Right lobe of liver (tissue), 6 donors: ENCODE measurements at regions not wholly inside any gene's neighbourhood (a gene's known extent, or its start where the extent isn't known, plus 50 kb on each side); places are given as distances from the start of the nearest gene placed in this dataset.
A peak's percentile ranks its signal among the peaks of the same experiment; 100 is the strongest.

Source experiments
- ATAC-seq, 4 donors: fragments of 200-7000 bp; cut with Tn5 transposase; one replicate each; pipeline ENCODE4 v1.9.1; 2020; ENCODE audit warnings: mild to moderate bottlenecking in 4 of 4, moderate library complexity in 4 of 4
- DNase-seq, 3 donors: peaks; one replicate each; pipeline ENCODE4 v3.0.0-alpha.2; 2020
- H3K27ac ChIP-seq, 3 donors: fragments of 200-600 bp; one replicate each; pipeline ENCODE4 v1.8.0; 2022
- H3K27me3 ChIP-seq, 2 donors: fragments of 200-600 bp; one replicate each; pipeline ENCODE4 v1.8.0; 2022
- H3K36me3 ChIP-seq, 4 donors: fragments of 200-600 bp; sonication (generic) in 1 of 4; one replicate each; pipeline versions ENCODE4 v1.5.1 to v1.8.0; 2017 to 2022; ENCODE audit warnings: control low read depth in 1 of 4
- H3K4me1 ChIP-seq, 4 donors: fragments of 200-600 bp; sonication (generic) in 1 of 4; one replicate each; pipeline versions ENCODE4 v1.5.1 to v1.8.0; 2017 to 2022; ENCODE audit warnings: control low read depth in 1 of 4
- H3K4me3 ChIP-seq, 3 donors: fragments of 200-600 bp; one replicate each; pipeline ENCODE4 v1.8.0; 2022
- H3K9me3 ChIP-seq, 4 donors: fragments of 200-600 bp; sonication (generic) in 1 of 4; one replicate each; pipeline versions ENCODE4 v1.5.1 to v1.8.0; 2017 to 2022; ENCODE audit warnings: control low read depth in 1 of 4
- POLR2A ChIP-seq: fragments of 450-650 bp; IDR thresholded peaks from one replicate; pipeline ENCODE4 v1.6.1; 2017; ENCODE audit warnings: antibody characterized with exemption, mild to moderate bottlenecking
- WGBS: methylation state at CpG from one replicate; pipeline ENCODE4 v1.1.6; 2018; ENCODE audit warnings: low coverage, low lambda C conversion rate; ENCODE audit not compliant: insufficient coverage; ENCODE audit errors: missing lambda C conversion rate; 5-methylcytosine and 5-hydroxymethylcytosine counted together
- intact Hi-C, 2 donors: fragments of 100-400 bp; cut with DNase I; formaldehyde crosslinking; loops; one replicate each; pipeline versions ENCODE4 v1.11.2 to v1.14.1; 2022
- TF ChIP-seq, protein P1 (sequence below), 4 donors: fragments of 200-600 bp in 3 of 4; fragments of 450-650 bp in 1 of 4; IDR thresholded peaks; one replicate each; pipeline versions ENCODE4 v1.5.1 to v1.8.0; 2016 to 2022; ENCODE audit warnings: antibody characterized with exemption in 4 of 4, mild to moderate bottlenecking in 2 of 4
- donor health status: DM: no; HTN: yes; CAD: no.
- donor health status: DM: no; HTN: no; CAD: no.
- donor health status: DM: no; HTN: no; CAD: no.
- donor health status: DM: no; HTN: yes; CAD: no.
- donor health status: DM: no; HTN: yes; CAD: no.

GRCh38 chr3:6124875-6125274, 736.0 kb upstream of the GRM7 start:
- Histone ChIP-seq H3K9me3 (no peaks in the 10 kb centered on the region), H3K27ac (no peak overlapping the region), H3K4me1 (peaks cover 0 to 12% (median 3%) of the 10 kb centered on the region in 4 donors), H3K27me3 (no peaks in the 10 kb centered on the region), H3K36me3 (no peaks in the 10 kb centered on the region), H3K4me3 (no peak overlapping the region)
- WGBS, result 66% methylated on average over 5 of the region's 5 CpGs
- TF ChIP-seq POLR2A, result no peak
- TF ChIP-seq, protein P1, sequence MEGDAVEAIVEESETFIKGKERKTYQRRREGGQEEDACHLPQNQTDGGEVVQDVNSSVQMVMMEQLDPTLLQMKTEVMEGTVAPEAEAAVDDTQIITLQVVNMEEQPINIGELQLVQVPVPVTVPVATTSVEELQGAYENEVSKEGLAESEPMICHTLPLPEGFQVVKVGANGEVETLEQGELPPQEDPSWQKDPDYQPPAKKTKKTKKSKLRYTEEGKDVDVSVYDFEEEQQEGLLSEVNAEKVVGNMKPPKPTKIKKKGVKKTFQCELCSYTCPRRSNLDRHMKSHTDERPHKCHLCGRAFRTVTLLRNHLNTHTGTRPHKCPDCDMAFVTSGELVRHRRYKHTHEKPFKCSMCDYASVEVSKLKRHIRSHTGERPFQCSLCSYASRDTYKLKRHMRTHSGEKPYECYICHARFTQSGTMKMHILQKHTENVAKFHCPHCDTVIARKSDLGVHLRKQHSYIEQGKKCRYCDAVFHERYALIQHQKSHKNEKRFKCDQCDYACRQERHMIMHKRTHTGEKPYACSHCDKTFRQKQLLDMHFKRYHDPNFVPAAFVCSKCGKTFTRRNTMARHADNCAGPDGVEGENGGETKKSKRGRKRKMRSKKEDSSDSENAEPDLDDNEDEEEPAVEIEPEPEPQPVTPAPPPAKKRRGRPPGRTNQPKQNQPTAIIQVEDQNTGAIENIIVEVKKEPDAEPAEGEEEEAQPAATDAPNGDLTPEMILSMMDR (IDR thresholded peaks at IDR 0.05), result no peak
- ATAC-seq, result no peak
- DNase-seq, result no peak
- intact Hi-C loops, result no loop called here

DNA sequence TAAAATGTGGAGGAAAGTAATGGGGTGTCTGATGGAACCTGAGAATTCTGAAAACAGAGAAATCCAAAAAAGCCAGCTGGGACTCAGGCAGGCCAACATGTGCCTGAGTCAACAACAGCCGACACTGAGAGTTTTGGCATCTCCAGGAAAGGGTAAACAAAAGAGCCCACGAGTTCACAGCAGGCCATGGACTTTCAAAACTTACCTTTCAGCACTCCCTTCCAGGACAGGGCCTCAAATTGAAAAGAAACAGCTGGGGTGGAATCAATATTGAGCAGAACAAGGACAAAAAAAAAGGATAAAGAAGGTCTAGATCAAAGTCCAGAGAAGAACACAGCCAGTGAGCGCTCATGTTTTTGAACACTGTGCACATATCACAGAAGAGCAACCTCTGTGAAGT, 735.4 kb upstream of the GRM7 start:
- intact Hi-C loops, result no loop called here
- no peak overlapping the region for H3K27ac ChIP-seq
- peak; percentile 20 to 79 (median 51) for DNase-seq

GRCh38 chr3:6132684-6133432, 728.1 kb upstream of the GRM7 start:
- Histone ChIP-seq H3K4me3 (no peak overlapping the region), H3K27me3 (no peaks in the 10 kb centered on the region), H3K36me3 (no peaks in the 10 kb centered on the region), H3K27ac (no peak overlapping the region), H3K9me3 (no peaks in the 10 kb centered on the region), H3K4me1 (no peaks in the 10 kb centered on the region)
- no peak for DNase-seq
- intact Hi-C loops, result no loop called here
- WGBS, result 72% methylated on average over 8 of the region's 8 CpGs
- no peak for TF ChIP-seq POLR2A
- TF ChIP-seq, protein P1 (IDR thresholded peaks at IDR 0.05), result no peak
- ATAC-seq, result no peak

More for the DNA sequence above, 735.4 kb upstream of the GRM7 start:
- H3K36me3 ChIP-seq, result no peaks in the 10 kb centered on the region
- TF ChIP-seq POLR2A, result no peak
- no peaks in the 10 kb centered on the region for H3K27me3 ChIP-seq
- H3K4me3 ChIP-seq, result no peak overlapping the region
- peak; percentile 99 to 100 (median 100) for ATAC-seq
- 17% methylated on average over 3 of the region's 3 CpGs for WGBS
- H3K9me3 ChIP-seq, result no peaks in the 10 kb centered on the region
- H3K4me1 ChIP-seq, result peaks cover 0 to 12% (median 3%) of the 10 kb centered on the region in 4 donors

DNA sequence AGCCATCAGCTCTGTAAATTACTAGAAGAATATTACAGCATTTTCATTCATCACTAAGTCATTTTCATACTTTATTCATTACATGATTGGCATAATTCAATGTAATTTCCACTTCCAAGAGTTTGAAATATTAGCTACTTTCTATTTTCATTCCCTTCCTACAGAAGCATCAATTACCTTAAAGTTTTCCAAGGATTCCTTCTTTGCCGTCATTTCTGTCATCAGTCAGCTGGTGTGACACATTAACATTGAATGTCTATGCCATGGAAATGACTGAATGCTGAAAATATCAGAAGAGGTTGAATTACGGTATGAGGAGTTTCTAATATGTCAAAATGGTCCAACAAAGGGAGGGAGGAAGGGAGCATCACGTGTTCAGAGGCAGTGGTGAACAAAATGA, 718.2 kb upstream of the GRM7 start:
- Histone ChIP-seq H3K36me3 (no peaks in the 10 kb centered on the region), H3K4me1 (no peaks in the 10 kb centered on the region), H3K27me3 (no peaks in the 10 kb centered on the region), H3K9me3 (no peaks in the 10 kb centered on the region), H3K27ac (no peak overlapping the region), H3K4me3 (no peak overlapping the region)
- TF ChIP-seq, protein P1 (IDR thresholded peaks at IDR 0.05), result no peak
- TF ChIP-seq POLR2A, result no peak
- no peak for DNase-seq
- intact Hi-C loops, result no loop called here
- no peak for ATAC-seq
- WGBS, result 44% methylated on average over 3 of the region's 3 CpGs

DNA sequence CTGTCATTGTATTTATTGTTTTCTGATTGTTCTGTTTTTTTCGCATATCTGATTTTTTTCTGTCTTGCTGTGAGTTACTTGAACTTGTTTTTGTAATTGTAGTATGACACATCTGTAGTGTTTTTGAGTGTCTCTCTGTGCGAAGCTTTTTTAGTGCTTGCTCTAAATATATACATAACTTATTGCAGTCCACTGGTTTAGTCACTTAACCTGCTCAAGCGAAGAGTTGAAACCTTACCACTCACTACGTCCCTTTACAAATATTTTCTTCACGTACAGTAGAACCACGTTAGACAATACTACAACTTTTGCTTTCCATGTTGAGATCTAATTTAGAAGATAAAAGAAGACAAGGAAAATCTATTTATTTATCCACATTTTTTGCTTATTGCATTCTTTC, 713.0 kb upstream of the GRM7 start:
- Histone ChIP-seq H3K9me3 (no peaks in the 10 kb centered on the region), H3K4me1 (no peaks in the 10 kb centered on the region), H3K36me3 (no peaks in the 10 kb centered on the region), H3K27ac (no peak overlapping the region), H3K27me3 (no peaks in the 10 kb centered on the region), H3K4me3 (no peak overlapping the region)
- DNase-seq (no peak), ATAC-seq (no peak)
- TF ChIP-seq, protein P1 (IDR thresholded peaks at IDR 0.05), result no peak
- TF ChIP-seq POLR2A, result no peak
- intact Hi-C loops, result no loop called here
- WGBS, result 64% methylated on average over 6 of the region's 6 CpGs
